HG03354 (cell line): ENCODE measurements at regions not wholly inside any gene's neighbourhood (a gene's known extent, or its start where the extent isn't known, plus 50 kb on each side); places are given as distances from the start of the nearest gene placed in this dataset.
"Not testable (repeated sequence)": the region's sequence is repeated elsewhere in the genome, so short reads cannot be mapped to it uniquely, and the experiment has no call there.

Experiments
- ATAC-seq: cut with Tn5 transposase; IDR thresholded peaks from one replicate; pipeline ENCODE4 v1.9.1; 2021; ENCODE audit warnings: mild to moderate bottlenecking; ENCODE audit not compliant: unreplicated experiment, poor library complexity, severe bottlenecking

GRCh38 chr12:34218193-34219045 lies 196.1 kb downstream of the ALG10 start:
- ATAC-seq = peak; percentile 82

- ATAC-seq = peak; percentile 40
These were observed 196.9 kb downstream of the ALG10 start for GRCh38 chr12:34219046-34219770.

GRCh38 chr12:34220079-34220478 lies 197.8 kb downstream of the ALG10 start:
- not testable (repeated sequence) for ATAC-seq

GRCh38 chr12:34223640-34224039 lies 201.3 kb downstream of the ALG10 start:
- ATAC-seq = no peak

GRCh38 chr12:34226044-34226443 lies 203.7 kb downstream of the ALG10 start:
- ATAC-seq = not testable (repeated sequence)

GRCh38 chr12:34228046-34228445 lies 205.8 kb downstream of the ALG10 start:
- not testable (repeated sequence) for ATAC-seq

GRCh38 chr12:34229033-34229432 lies 206.7 kb downstream of the ALG10 start:
- ATAC-seq = not testable (repeated sequence)

- no peak for ATAC-seq
These were observed 211.3 kb downstream of the ALG10 start for GRCh38 chr12:34233618-34234017.

- no peak for ATAC-seq
These were observed 213.8 kb downstream of the ALG10 start for GRCh38 chr12:34236073-34236472.

- ATAC-seq = no peak
These were observed 222.3 kb downstream of the ALG10 start for GRCh38 chr12:34244608-34245007.

GRCh38 chr12:34249271-34249670 lies 227.0 kb downstream of the ALG10 start:
- ATAC-seq = no peak

GRCh38 chr12:34251879-34252278 lies 229.6 kb downstream of the ALG10 start:
- not testable (repeated sequence) for ATAC-seq

- ATAC-seq = no peak
These were observed 231.4 kb downstream of the ALG10 start for GRCh38 chr12:34253674-34254073.

GRCh38 chr12:34257093-34257492 lies 234.8 kb downstream of the ALG10 start:
- no peak for ATAC-seq

GRCh38 chr12:34262140-34262539 lies 239.8 kb downstream of the ALG10 start:
- not testable (repeated sequence) for ATAC-seq

- ATAC-seq = no peak
These were observed 241.8 kb downstream of the ALG10 start for GRCh38 chr12:34264110-34264509.

GRCh38 chr12:34273703-34274102 lies 251.4 kb downstream of the ALG10 start:
- ATAC-seq = not testable (repeated sequence)

- ATAC-seq = no peak
These were observed 252.8 kb downstream of the ALG10 start for GRCh38 chr12:34275129-34275528.

- ATAC-seq = no peak
These were observed 264.2 kb downstream of the ALG10 start for GRCh38 chr12:34286483-34286882.

GRCh38 chr12:34286934-34287333 lies 264.6 kb downstream of the ALG10 start:
- no peak for ATAC-seq

GRCh38 chr12:34287437-34287836 lies 265.1 kb downstream of the ALG10 start:
- ATAC-seq = no peak
